ENCODE measurements at regions not wholly inside any gene's neighbourhood (a gene's known extent, or its start where the extent isn't known, plus 50 kb on each side); places are given as distances from the start of the nearest gene placed in this dataset.

DNA sequence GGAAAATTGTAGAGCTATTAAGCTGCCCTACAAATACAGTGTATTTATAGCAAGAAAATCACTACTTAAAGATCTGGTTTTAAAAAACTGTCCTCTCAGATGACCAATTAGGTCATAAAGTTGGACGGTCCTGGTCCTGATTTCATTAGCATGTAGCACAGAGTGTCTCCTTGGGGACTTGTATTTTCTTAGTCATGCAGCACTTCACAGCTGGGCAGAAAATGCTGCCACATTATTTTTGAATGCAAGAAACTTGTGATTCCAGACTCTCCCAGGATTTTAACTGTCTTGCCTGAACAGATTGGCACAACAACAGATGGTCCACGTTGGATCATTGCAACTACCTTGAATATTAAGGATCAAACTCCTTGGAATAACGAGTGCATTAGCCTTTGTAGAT lies 348.1 kb upstream of the SGCD start:
- DNase-seq (ENCODE audit: low read depth) = no peak
- H3K4me3 ChIP-seq (ENCODE audit: low read depth, low read length) = no peak overlapping the region
- TF ChIP-seq, protein P1, sequence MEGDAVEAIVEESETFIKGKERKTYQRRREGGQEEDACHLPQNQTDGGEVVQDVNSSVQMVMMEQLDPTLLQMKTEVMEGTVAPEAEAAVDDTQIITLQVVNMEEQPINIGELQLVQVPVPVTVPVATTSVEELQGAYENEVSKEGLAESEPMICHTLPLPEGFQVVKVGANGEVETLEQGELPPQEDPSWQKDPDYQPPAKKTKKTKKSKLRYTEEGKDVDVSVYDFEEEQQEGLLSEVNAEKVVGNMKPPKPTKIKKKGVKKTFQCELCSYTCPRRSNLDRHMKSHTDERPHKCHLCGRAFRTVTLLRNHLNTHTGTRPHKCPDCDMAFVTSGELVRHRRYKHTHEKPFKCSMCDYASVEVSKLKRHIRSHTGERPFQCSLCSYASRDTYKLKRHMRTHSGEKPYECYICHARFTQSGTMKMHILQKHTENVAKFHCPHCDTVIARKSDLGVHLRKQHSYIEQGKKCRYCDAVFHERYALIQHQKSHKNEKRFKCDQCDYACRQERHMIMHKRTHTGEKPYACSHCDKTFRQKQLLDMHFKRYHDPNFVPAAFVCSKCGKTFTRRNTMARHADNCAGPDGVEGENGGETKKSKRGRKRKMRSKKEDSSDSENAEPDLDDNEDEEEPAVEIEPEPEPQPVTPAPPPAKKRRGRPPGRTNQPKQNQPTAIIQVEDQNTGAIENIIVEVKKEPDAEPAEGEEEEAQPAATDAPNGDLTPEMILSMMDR (IDR thresholded peaks at IDR 0.05; ENCODE audit: insufficient read depth, low read depth, low read length, missing control alignments) = no peak

DNA sequence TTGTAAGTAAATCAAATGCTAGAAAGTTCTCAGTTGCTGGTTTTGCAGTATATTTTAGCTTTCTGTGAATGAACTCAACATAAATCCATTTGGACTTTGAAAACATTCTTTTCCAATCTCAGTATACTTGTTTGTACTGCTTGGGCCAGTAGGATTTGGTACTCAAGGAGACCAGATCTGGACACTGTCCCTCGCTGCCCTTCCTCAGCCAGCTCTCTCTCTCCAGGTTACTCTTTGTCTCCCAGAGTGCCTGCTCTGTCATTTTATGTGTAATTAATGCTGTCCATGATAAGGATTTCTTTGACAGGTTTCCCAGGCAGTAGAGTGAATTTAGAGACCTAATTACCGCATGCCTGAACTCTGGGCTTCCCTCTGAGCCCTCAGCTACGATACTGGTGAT lies 344.6 kb upstream of the SGCD start:
- DNase-seq (ENCODE audit: low read depth) = no peak
- no peak overlapping the region for H3K4me3 ChIP-seq (ENCODE audit: low read depth, low read length)
- TF ChIP-seq, protein P1 (IDR thresholded peaks at IDR 0.05; ENCODE audit: insufficient read depth, low read depth, low read length, missing control alignments) = no peak

DNA sequence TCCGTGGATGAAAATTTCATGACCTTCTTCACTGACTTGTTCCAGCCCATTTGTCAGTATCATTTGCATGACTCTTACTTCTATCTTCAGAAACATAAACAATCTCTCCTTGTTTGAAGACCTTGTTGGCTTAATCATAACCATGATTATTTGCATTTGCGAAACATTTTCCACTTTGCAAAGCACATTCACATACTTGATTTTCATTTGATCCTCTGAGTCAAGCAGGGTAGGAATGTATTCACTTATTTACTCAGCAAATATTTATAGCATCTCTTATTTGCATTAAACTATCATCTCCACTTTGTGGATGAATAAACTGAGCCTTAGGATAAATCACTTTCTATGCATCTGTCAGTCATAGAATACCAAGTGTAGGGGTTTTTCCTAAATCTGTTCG lies 343.0 kb upstream of the SGCD start:
- TF ChIP-seq, protein P1 (IDR thresholded peaks at IDR 0.05; ENCODE audit: insufficient read depth, low read depth, low read length, missing control alignments) = no peak
- no peak for DNase-seq (ENCODE audit: low read depth)
- no peak overlapping the region for H3K4me3 ChIP-seq (ENCODE audit: low read depth, low read length)

DNA sequence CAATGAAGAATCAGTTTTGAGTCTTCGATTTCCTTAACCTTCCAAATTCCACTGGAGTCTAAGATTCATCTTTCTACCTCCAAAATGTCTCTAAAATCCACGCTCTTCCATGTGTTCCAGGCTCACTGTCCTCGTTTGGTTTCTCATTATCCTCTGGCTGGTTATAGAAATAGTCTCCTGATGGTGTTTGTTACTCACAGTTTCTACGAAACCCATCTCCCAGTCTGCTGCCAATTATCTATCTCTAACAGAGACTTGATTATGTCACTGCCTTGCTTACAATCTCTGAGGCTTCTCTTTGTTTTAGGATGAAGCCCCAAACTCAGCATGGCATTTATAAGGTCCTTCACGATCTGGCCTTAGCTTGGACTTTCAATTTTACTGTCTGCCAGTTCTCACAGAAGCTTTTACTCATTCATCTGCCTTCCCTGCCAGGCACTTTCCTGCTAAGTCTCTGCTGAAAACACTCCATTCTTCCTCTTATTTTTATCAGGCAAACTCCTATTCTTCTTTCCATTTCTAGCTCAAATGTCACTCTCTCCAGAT lies 339.6 kb upstream of the SGCD start:
- H3K4me3 ChIP-seq (ENCODE audit: low read depth, low read length) = no peak overlapping the region
- DNase-seq (ENCODE audit: low read depth) = no peak
- TF ChIP-seq, protein P1 (IDR thresholded peaks at IDR 0.05; ENCODE audit: insufficient read depth, low read depth, low read length, missing control alignments) = no peak

DNA sequence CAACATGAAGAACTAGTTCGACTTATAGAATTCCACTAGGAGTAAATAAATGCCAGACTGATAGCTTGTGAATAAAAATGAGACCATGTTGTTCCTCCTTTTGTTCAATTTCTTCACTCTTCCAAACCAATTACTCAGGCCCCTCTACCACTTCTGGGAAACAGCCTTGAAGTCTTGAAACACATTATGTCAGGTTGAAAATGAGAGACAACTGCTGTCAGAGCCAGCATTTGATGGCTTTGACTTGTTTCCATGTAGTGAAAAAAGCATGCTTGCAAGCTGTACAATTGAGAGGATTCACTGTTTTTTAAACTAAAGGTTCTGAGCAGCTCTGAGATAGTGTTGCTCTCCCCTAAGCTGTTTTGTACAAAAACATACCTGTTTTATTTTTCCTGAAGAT lies 337.1 kb upstream of the SGCD start:
- TF ChIP-seq, protein P1 (IDR thresholded peaks at IDR 0.05; ENCODE audit: insufficient read depth, low read depth, low read length, missing control alignments) = no peak
- H3K4me3 ChIP-seq (ENCODE audit: low read depth, low read length) = no peak overlapping the region
- DNase-seq (ENCODE audit: low read depth) = no peak

DNA sequence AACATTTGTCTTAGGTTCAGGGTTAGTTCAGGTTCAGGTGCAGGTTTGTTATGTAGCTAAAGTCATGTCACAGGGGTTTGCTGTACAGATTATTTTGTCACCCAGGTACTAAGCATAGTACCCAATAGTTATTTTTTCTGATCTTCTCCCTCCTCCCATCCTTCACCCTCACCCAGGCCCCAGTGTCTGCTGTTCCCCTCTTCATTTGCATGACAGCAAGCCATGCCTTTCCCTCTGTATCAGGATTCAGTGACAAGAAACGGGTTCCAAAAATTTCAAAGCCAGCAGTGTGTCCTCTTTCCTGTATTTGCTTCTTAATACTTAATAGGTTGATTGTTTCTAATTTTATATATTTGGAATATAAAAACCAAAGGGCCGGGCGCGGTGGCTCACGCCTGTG lies 330.8 kb upstream of the SGCD start:
- no peak overlapping the region for H3K4me3 ChIP-seq (ENCODE audit: low read depth, low read length)
- TF ChIP-seq, protein P1 (IDR thresholded peaks at IDR 0.05; ENCODE audit: insufficient read depth, low read depth, low read length, missing control alignments) = no peak
- DNase-seq (ENCODE audit: low read depth) = no peak

DNA sequence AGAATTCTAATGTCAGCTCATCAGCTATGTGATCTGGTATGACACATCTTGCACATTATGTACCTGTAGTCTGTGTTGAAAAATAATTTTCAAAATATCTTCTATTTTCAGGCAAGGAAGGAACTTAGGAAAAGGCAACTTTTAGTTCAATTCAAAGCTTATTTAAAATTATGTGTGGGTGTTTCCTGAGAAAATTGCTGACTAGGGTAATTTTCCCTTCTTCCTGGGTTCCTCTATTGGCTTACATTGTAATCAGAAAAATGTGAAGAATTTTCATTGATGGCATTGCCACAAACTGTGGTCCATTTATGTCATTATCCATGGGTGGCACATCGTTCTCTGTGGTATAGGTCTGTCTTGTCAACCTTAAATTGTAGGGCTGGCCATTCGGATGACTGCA lies 328.7 kb upstream of the SGCD start:
- H3K4me3 ChIP-seq (ENCODE audit: low read depth, low read length) = no peak overlapping the region
- DNase-seq (ENCODE audit: low read depth) = no peak
- TF ChIP-seq, protein P1 (IDR thresholded peaks at IDR 0.05; ENCODE audit: insufficient read depth, low read depth, low read length, missing control alignments) = no peak

Data from GM12865 (cell line).